OCI-LY1 (cell line): ENCODE measurements at regions not wholly inside any gene's neighbourhood (a gene's known extent, or its start where the extent isn't known, plus 50 kb on each side); places are given as distances from the start of the nearest gene placed in this dataset.

Experiments used
- CTCF ChIP-seq: fragments of 200-600 bp; sonication (generic), shearing (Covaris generic); IDR thresholded peaks from 2 replicates; pipeline ENCODE4 v1.5.1; 2017; ENCODE audit warnings: mild to moderate bottlenecking, antibody characterized with exemption, low read length, moderate library complexity, mixed read lengths
- EZH2 ChIP-seq: fragments of 200-600 bp; sonication (generic), shearing (Covaris generic); IDR thresholded peaks from 2 replicates; pipeline ENCODE4 v1.8.0; 2017; ENCODE audit warnings: borderline replicate concordance, mixed run types, mild to moderate bottlenecking, antibody characterized with exemption, low read length, moderate library complexity, mixed read lengths

- TF ChIP-seq CTCF (no peak), EZH2 (no peak)
Measured at GRCh38 chr5:3102531-3102930, 351.1 kb upstream of the IRX2 start.
